GM18507 (cell line): ENCODE measurements at regions not wholly inside any gene's neighbourhood (a gene's known extent, or its start where the extent isn't known, plus 50 kb on each side); places are given as distances from the start of the nearest gene placed in this dataset.

Experiments
- DNase-seq: peaks from one replicate; pipeline ENCODE4 v3.0.0; 2011; ENCODE audit warnings: low read depth; ENCODE audit not compliant: insufficient read length; ENCODE audit errors: extremely low spot score
- FAIRE-seq: peaks from 2 replicates; lab custom pipeline; 2011; peaks lifted over from hg19 to GRCh38; lab: Jason Lieb, UNC

GRCh38 chr10:22875581-22875980 is 52.3 kb upstream of the ARMC3 start:
- FAIRE-seq (no peak), DNase-seq (no peak)

GRCh38 chr10:22874189-22874854 is 53.5 kb upstream of the ARMC3 start:
- FAIRE-seq = no peak

GRCh38 chr10:22856444-22857074 is 71.3 kb upstream of the ARMC3 start:
- FAIRE-seq (no peak), DNase-seq (no peak)

More at GRCh38 chr10:22874189-22874854, 53.5 kb upstream of the ARMC3 start:
- no peak for DNase-seq

- DNase-seq (no peak), FAIRE-seq (peak; percentile 18)
Observed at GRCh38 chr10:22854935-22855421, 72.9 kb upstream of the ARMC3 start.

- FAIRE-seq = no peak
Observed at GRCh38 chr10:22853906-22854447, 73.9 kb upstream of the ARMC3 start.

GRCh38 chr10:22852712-22853353 is 75.0 kb upstream of the ARMC3 start:
- DNase-seq (no peak), FAIRE-seq (no peak)

More at GRCh38 chr10:22853906-22854447, 73.9 kb upstream of the ARMC3 start:
- no peak for DNase-seq

- DNase-seq = no peak
- no peak for FAIRE-seq
Observed at GRCh38 chr10:22851865-22852239, 76.0 kb upstream of the ARMC3 start.

- no peak for DNase-seq
- FAIRE-seq = peak; percentile 41
Observed at GRCh38 chr10:22850541-22850940, 77.3 kb upstream of the ARMC3 start.

GRCh38 chr10:22849077-22849805 is 78.6 kb upstream of the ARMC3 start:
- DNase-seq (no peak), FAIRE-seq (peak; percentile 26)

- no peak for FAIRE-seq
Observed at GRCh38 chr10:22848509-22848908, 79.3 kb upstream of the ARMC3 start.

GRCh38 chr10:22846294-22846693 is 81.6 kb upstream of the ARMC3 start:
- no peak for FAIRE-seq
- no peak for DNase-seq

More at GRCh38 chr10:22848509-22848908, 79.3 kb upstream of the ARMC3 start:
- no peak for DNase-seq

GRCh38 chr10:22839639-22840038 is 88.2 kb upstream of the ARMC3 start:
- FAIRE-seq (no peak), DNase-seq (no peak)

GRCh38 chr10:22837771-22838170 is 90.1 kb upstream of the ARMC3 start:
- FAIRE-seq (no peak), DNase-seq (no peak)

GRCh38 chr10:22837351-22837750 is 90.5 kb upstream of the ARMC3 start:
- no peak for DNase-seq
- no peak for FAIRE-seq

GRCh38 chr10:22834471-22834870 is 93.4 kb upstream of the ARMC3 start:
- FAIRE-seq = no peak
- no peak for DNase-seq

- DNase-seq = no peak
- FAIRE-seq = no peak
Observed at GRCh38 chr10:22833781-22834180, 94.1 kb upstream of the ARMC3 start.

- no peak for DNase-seq
- no peak for FAIRE-seq
Observed at GRCh38 chr10:22833353-22833752, 94.5 kb upstream of the ARMC3 start.

- DNase-seq (no peak), FAIRE-seq (no peak)
Observed at GRCh38 chr10:22832851-22833250, 95.0 kb upstream of the ARMC3 start.

GRCh38 chr10:22832066-22832602 is 95.7 kb upstream of the ARMC3 start:
- FAIRE-seq = no peak

More at GRCh38 chr10:22832066-22832602, 95.7 kb upstream of the ARMC3 start:
- DNase-seq = no peak
